ENCODE measurements at regions not wholly inside any gene's neighbourhood (a gene's known extent, or its start where the extent isn't known, plus 50 kb on each side); places are given as distances from the start of the nearest gene placed in this dataset.
"Not testable (repeated sequence)": the region's sequence is repeated elsewhere in the genome, so short reads cannot be mapped to it uniquely, and the experiment has no call there.

GRCh38 chr15:21062619-21063163, 196.6 kb upstream of the POTEB2 start:
- H3K4me2 ChIP-seq (ENCODE audit: low read depth, low read length, poor library complexity, severe bottlenecking); H3K79me2 ChIP-seq (ENCODE audit: insufficient read depth, low read length); H3K27me3 ChIP-seq (ENCODE audit: insufficient read depth, low read length, poor library complexity, severe bottlenecking); H3K9ac ChIP-seq (ENCODE audit: low read depth, low read length, poor library complexity, severe bottlenecking); H3K9me3 ChIP-seq (ENCODE audit: insufficient read depth, low read depth, low read length); H3K4me3 ChIP-seq (ENCODE audit: low read length, poor library complexity, severe bottlenecking); H3K36me3 ChIP-seq (ENCODE audit: insufficient read depth, low read length); H4K20me1 ChIP-seq (ENCODE audit: insufficient read depth, low read length, poor library complexity, severe bottlenecking); H3K4me1 ChIP-seq (ENCODE audit: insufficient read depth, low read length, poor library complexity, severe bottlenecking); H2AFZ ChIP-seq (ENCODE audit: low read length); H3F3A ChIP-seq (ENCODE audit: low read depth); H3K9me2 ChIP-seq (replicated peaks; ENCODE audit: low read depth, low read length): not testable (repeated sequence)

- not testable (repeated sequence) for H4K20me1 ChIP-seq (ENCODE audit: insufficient read depth, low read length, poor library complexity, severe bottlenecking); H3K79me2 ChIP-seq (ENCODE audit: insufficient read depth, low read length); H3K27me3 ChIP-seq (ENCODE audit: insufficient read depth, low read length, poor library complexity, severe bottlenecking); H3F3A ChIP-seq (ENCODE audit: low read depth); H3K4me3 ChIP-seq (ENCODE audit: low read length, poor library complexity, severe bottlenecking); H3K4me1 ChIP-seq (ENCODE audit: insufficient read depth, low read length, poor library complexity, severe bottlenecking); H3K9me3 ChIP-seq (ENCODE audit: insufficient read depth, low read depth, low read length); H3K9me2 ChIP-seq (replicated peaks; ENCODE audit: low read depth, low read length); H3K4me2 ChIP-seq (ENCODE audit: low read depth, low read length, poor library complexity, severe bottlenecking); H3K9ac ChIP-seq (ENCODE audit: low read depth, low read length, poor library complexity, severe bottlenecking); H2AFZ ChIP-seq (ENCODE audit: low read length); H3K36me3 ChIP-seq (ENCODE audit: insufficient read depth, low read length)
These were observed 185.8 kb upstream of the POTEB2 start for GRCh38 chr15:21051866-21052265.

GRCh38 chr15:21031703-21032102, 165.6 kb upstream of the POTEB2 start:
- not testable (repeated sequence) for H3F3A ChIP-seq (ENCODE audit: low read depth); H3K79me2 ChIP-seq (ENCODE audit: insufficient read depth, low read length); H3K4me2 ChIP-seq (ENCODE audit: low read depth, low read length, poor library complexity, severe bottlenecking); H3K4me1 ChIP-seq (ENCODE audit: insufficient read depth, low read length, poor library complexity, severe bottlenecking); H3K9me2 ChIP-seq (replicated peaks; ENCODE audit: low read depth, low read length); H3K9me3 ChIP-seq (ENCODE audit: insufficient read depth, low read depth, low read length); H3K36me3 ChIP-seq (ENCODE audit: insufficient read depth, low read length); H3K4me3 ChIP-seq (ENCODE audit: low read length, poor library complexity, severe bottlenecking); H2AFZ ChIP-seq (ENCODE audit: low read length); H3K9ac ChIP-seq (ENCODE audit: low read depth, low read length, poor library complexity, severe bottlenecking); H3K27me3 ChIP-seq (ENCODE audit: insufficient read depth, low read length, poor library complexity, severe bottlenecking); H4K20me1 ChIP-seq (ENCODE audit: insufficient read depth, low read length, poor library complexity, severe bottlenecking)

- not testable (repeated sequence) for H3K79me2 ChIP-seq (ENCODE audit: insufficient read depth, low read length); H3K9me2 ChIP-seq (replicated peaks; ENCODE audit: low read depth, low read length); H3K4me1 ChIP-seq (ENCODE audit: insufficient read depth, low read length, poor library complexity, severe bottlenecking); H3K4me3 ChIP-seq (ENCODE audit: low read length, poor library complexity, severe bottlenecking); H3F3A ChIP-seq (ENCODE audit: low read depth); H3K4me2 ChIP-seq (ENCODE audit: low read depth, low read length, poor library complexity, severe bottlenecking); H4K20me1 ChIP-seq (ENCODE audit: insufficient read depth, low read length, poor library complexity, severe bottlenecking); H3K36me3 ChIP-seq (ENCODE audit: insufficient read depth, low read length); H2AFZ ChIP-seq (ENCODE audit: low read length); H3K27me3 ChIP-seq (ENCODE audit: insufficient read depth, low read length, poor library complexity, severe bottlenecking); H3K9me3 ChIP-seq (ENCODE audit: insufficient read depth, low read depth, low read length); H3K9ac ChIP-seq (ENCODE audit: low read depth, low read length, poor library complexity, severe bottlenecking)
These were observed 162.9 kb upstream of the POTEB2 start for GRCh38 chr15:21029001-21029400.

GRCh38 chr15:21027942-21028341, 161.8 kb upstream of the POTEB2 start:
- not testable (repeated sequence) for H3F3A ChIP-seq (ENCODE audit: low read depth); H4K20me1 ChIP-seq (ENCODE audit: insufficient read depth, low read length, poor library complexity, severe bottlenecking); H3K9me3 ChIP-seq (ENCODE audit: insufficient read depth, low read depth, low read length); H3K4me2 ChIP-seq (ENCODE audit: low read depth, low read length, poor library complexity, severe bottlenecking); H3K9ac ChIP-seq (ENCODE audit: low read depth, low read length, poor library complexity, severe bottlenecking); H3K36me3 ChIP-seq (ENCODE audit: insufficient read depth, low read length); H3K4me3 ChIP-seq (ENCODE audit: low read length, poor library complexity, severe bottlenecking); H2AFZ ChIP-seq (ENCODE audit: low read length); H3K27me3 ChIP-seq (ENCODE audit: insufficient read depth, low read length, poor library complexity, severe bottlenecking); H3K79me2 ChIP-seq (ENCODE audit: insufficient read depth, low read length); H3K4me1 ChIP-seq (ENCODE audit: insufficient read depth, low read length, poor library complexity, severe bottlenecking); H3K9me2 ChIP-seq (replicated peaks; ENCODE audit: low read depth, low read length)

GRCh38 chr15:21026848-21027247, 160.7 kb upstream of the POTEB2 start:
- H3K4me1 ChIP-seq (ENCODE audit: insufficient read depth, low read length, poor library complexity, severe bottlenecking); H2AFZ ChIP-seq (ENCODE audit: low read length); H3F3A ChIP-seq (ENCODE audit: low read depth); H3K9me3 ChIP-seq (ENCODE audit: insufficient read depth, low read depth, low read length); H3K4me3 ChIP-seq (ENCODE audit: low read length, poor library complexity, severe bottlenecking); H3K4me2 ChIP-seq (ENCODE audit: low read depth, low read length, poor library complexity, severe bottlenecking); H3K79me2 ChIP-seq (ENCODE audit: insufficient read depth, low read length); H3K36me3 ChIP-seq (ENCODE audit: insufficient read depth, low read length); H4K20me1 ChIP-seq (ENCODE audit: insufficient read depth, low read length, poor library complexity, severe bottlenecking); H3K9ac ChIP-seq (ENCODE audit: low read depth, low read length, poor library complexity, severe bottlenecking); H3K27me3 ChIP-seq (ENCODE audit: insufficient read depth, low read length, poor library complexity, severe bottlenecking); H3K9me2 ChIP-seq (replicated peaks; ENCODE audit: low read depth, low read length): not testable (repeated sequence)

GRCh38 chr15:21024235-21024987, 158.3 kb upstream of the POTEB2 start:
- not testable (repeated sequence) for H3K36me3 ChIP-seq (ENCODE audit: insufficient read depth, low read length); H3K4me2 ChIP-seq (ENCODE audit: low read depth, low read length, poor library complexity, severe bottlenecking); H3F3A ChIP-seq (ENCODE audit: low read depth); H3K4me3 ChIP-seq (ENCODE audit: low read length, poor library complexity, severe bottlenecking); H4K20me1 ChIP-seq (ENCODE audit: insufficient read depth, low read length, poor library complexity, severe bottlenecking); H3K9ac ChIP-seq (ENCODE audit: low read depth, low read length, poor library complexity, severe bottlenecking); H3K4me1 ChIP-seq (ENCODE audit: insufficient read depth, low read length, poor library complexity, severe bottlenecking); H3K79me2 ChIP-seq (ENCODE audit: insufficient read depth, low read length); H3K9me2 ChIP-seq (replicated peaks; ENCODE audit: low read depth, low read length); H2AFZ ChIP-seq (ENCODE audit: low read length); H3K9me3 ChIP-seq (ENCODE audit: insufficient read depth, low read depth, low read length); H3K27me3 ChIP-seq (ENCODE audit: insufficient read depth, low read length, poor library complexity, severe bottlenecking)

Data from Loucy (cell line).